ENCODE measurements at regions not wholly inside any gene's neighbourhood (a gene's known extent, or its start where the extent isn't known, plus 50 kb on each side); places are given as distances from the start of the nearest gene placed in this dataset.
"Not testable (repeated sequence)": the region's sequence is repeated elsewhere in the genome, so short reads cannot be mapped to it uniquely, and the experiment has no call there.

DNA sequence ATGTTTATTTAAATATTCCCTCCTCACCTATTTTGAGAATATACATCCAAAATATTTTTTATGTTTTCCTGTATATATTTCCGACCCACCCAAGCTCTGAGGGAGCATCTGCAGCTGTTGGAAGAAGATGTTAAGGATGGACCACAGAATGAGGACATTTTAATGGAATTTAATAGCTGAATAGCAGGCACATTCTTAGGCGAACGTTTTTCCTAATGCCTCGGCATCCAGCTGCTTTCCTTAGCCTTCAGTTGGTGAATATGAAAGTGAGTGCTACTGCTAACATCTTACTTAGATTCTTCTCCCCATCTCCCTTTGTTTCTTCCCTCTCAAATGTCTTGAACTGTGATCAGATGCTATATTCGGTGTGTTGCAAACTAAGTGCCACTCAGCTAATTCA lies 158.0 kb upstream of the CTSO start:
- Mint-ChIP-seq H3K27me3 (ENCODE audit: insufficient read depth) (peaks cover 2% of the 10 kb centered on the region), H3K4me3 (no peak overlapping the region; the same call in 1 of the 2 replicates), H3K36me3 (ENCODE audit: low read depth) (no peaks in the 10 kb centered on the region), H3K27ac (no peak overlapping the region), H3K4me1 (ENCODE audit: low read depth) (peaks cover 35% of the 10 kb centered on the region), H3K9me3 (no peaks in the 10 kb centered on the region)
- no peak for TF ChIP-seq CTCF (IDR thresholded peaks at IDR 0.05)
- no peak for DNase-seq

GRCh38 chr4:156109943-156110900 lies 156.6 kb upstream of the CTSO start:
- peak; percentile 12 for DNase-seq

DNA sequence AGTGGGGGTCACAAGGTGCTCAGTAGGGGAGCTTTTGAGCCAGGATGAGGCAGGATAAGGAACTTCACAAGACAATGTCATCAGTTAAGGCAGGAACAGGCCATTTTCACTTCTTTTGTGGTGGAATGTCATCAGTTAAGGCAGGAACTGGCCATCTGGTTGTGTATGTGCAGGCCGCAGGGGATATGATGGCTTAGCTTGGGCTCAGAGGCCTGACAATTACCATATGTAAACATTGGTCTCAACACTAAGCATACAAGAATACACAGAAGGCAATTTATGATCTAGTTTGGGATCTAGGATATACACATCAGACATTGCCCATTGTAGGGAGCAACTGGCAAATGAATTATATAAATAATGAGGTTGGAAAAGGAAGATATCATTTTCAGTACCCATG lies 155.4 kb upstream of the CTSO start:
- DNase-seq; H3K27ac Mint-ChIP-seq; H3K27me3 Mint-ChIP-seq (ENCODE audit: insufficient read depth); H3K4me3 Mint-ChIP-seq; H3K9me3 Mint-ChIP-seq; H3K36me3 Mint-ChIP-seq (ENCODE audit: low read depth): not testable (repeated sequence)
- H3K4me1 Mint-ChIP-seq (ENCODE audit: low read depth) = peaks cover 18% of the 10 kb centered on the region

More at GRCh38 chr4:156109943-156110900, 156.6 kb upstream of the CTSO start:
- peak; percentile 54 for TF ChIP-seq CTCF (IDR thresholded peaks at IDR 0.05)
- H3K4me3 Mint-ChIP-seq = no peak overlapping the region
- no peaks in the 10 kb centered on the region for H3K36me3 Mint-ChIP-seq (ENCODE audit: low read depth)
- H3K9me3 Mint-ChIP-seq = no peaks in the 10 kb centered on the region
- H3K4me1 Mint-ChIP-seq (ENCODE audit: low read depth) = peaks cover 24% of the 10 kb centered on the region
- peaks cover 2% of the 10 kb centered on the region for H3K27me3 Mint-ChIP-seq (ENCODE audit: insufficient read depth)
- H3K27ac Mint-ChIP-seq = no peak overlapping the region

GRCh38 chr4:156103311-156103710 lies 149.6 kb upstream of the CTSO start:
- Mint-ChIP-seq H3K27me3 (ENCODE audit: insufficient read depth) (no peaks in the 10 kb centered on the region; the same call in 1 of the 2 replicates), H3K36me3 (ENCODE audit: low read depth) (no peaks in the 10 kb centered on the region), H3K4me3 (no peak overlapping the region), H3K4me1 (ENCODE audit: low read depth) (no peaks in the 10 kb centered on the region), H3K9me3 (no peaks in the 10 kb centered on the region), H3K27ac (no peak overlapping the region)
- TF ChIP-seq CTCF (IDR thresholded peaks at IDR 0.05) = no peak
- no peak for DNase-seq

DNA sequence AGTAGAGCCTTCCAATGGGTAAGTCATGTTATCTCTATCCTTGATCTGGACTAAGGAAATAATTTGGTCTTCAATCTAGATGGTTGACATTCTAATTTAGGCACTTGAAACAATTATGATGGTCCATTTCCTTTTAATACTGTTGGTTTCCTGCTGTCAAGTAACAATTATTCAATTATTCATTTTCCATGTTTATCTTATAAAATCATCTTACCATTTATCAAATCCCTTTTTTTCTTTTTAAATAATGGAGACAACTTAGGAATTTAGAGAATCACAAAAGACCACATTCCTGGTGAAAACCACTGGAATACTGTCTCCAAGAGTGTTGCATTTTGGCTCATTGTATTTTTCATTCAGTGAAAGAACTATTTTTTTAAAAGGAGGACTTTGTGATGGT lies 148.7 kb upstream of the CTSO start:
- Mint-ChIP-seq H3K4me3 (no peak overlapping the region), H3K4me1 (ENCODE audit: low read depth) (no peaks in the 10 kb centered on the region), H3K27me3 (ENCODE audit: insufficient read depth) (no peaks in the 10 kb centered on the region; the same call in 1 of the 2 replicates), H3K9me3 (no peaks in the 10 kb centered on the region), H3K36me3 (ENCODE audit: low read depth) (no peaks in the 10 kb centered on the region), H3K27ac (no peak overlapping the region)
- no peak for DNase-seq
- TF ChIP-seq CTCF (IDR thresholded peaks at IDR 0.05) = no peak

DNA sequence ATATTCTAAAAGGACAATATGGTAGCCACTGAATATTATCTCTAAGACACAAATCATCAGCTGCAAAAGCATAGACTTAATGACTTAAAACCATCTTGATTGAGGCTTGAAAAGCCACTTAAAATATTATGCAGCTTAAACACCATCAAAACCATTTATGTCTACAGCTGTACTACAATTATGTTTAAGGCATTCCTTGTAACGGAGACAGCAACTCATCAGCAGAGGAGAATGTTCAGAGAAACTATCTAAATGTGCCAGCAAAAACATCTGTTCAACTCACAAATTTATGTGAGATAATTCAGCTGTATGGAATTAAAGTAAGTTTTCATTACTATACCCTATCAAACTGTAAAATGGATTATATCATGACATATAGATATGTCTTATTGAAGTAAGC lies 147.9 kb upstream of the CTSO start:
- Mint-ChIP-seq H3K27ac (no peak overlapping the region), H3K27me3 (ENCODE audit: insufficient read depth) (no peaks in the 10 kb centered on the region)
- no peak for DNase-seq

More for the DNA sequence above, 147.9 kb upstream of the CTSO start:
- TF ChIP-seq CTCF (IDR thresholded peaks at IDR 0.05) = no peak
- no peaks in the 10 kb centered on the region for H3K36me3 Mint-ChIP-seq (ENCODE audit: low read depth)
- no peak overlapping the region for H3K4me3 Mint-ChIP-seq
- H3K4me1 Mint-ChIP-seq (ENCODE audit: low read depth) = no peaks in the 10 kb centered on the region
- H3K9me3 Mint-ChIP-seq = no peaks in the 10 kb centered on the region

Data from HFFc6 (cell line).